ENCODE measurements at regions not wholly inside any gene's neighbourhood (a gene's known extent, or its start where the extent isn't known, plus 50 kb on each side); places are given as distances from the start of the nearest gene placed in this dataset.
A peak's percentile ranks its signal among the peaks of the same experiment; 100 is the strongest.

- no peak for DNase-seq
Measured at GRCh38 chr4:182124359-182124758, 118.8 kb upstream of the TENM3 start.

GRCh38 chr4:182126096-182126495 is 117.1 kb upstream of the TENM3 start:
- peak; percentile 7 for DNase-seq

GRCh38 chr4:182126603-182127002 is 116.6 kb upstream of the TENM3 start:
- DNase-seq, result no peak

GRCh38 chr4:182133033-182133432 is 110.2 kb upstream of the TENM3 start:
- no peak for DNase-seq

GRCh38 chr4:182134261-182134660 is 108.9 kb upstream of the TENM3 start:
- DNase-seq, result no peak

GRCh38 chr4:182136201-182136600 is 107.0 kb upstream of the TENM3 start:
- DNase-seq, result no peak

- no peak for DNase-seq
Measured at GRCh38 chr4:182137343-182137742, 105.9 kb upstream of the TENM3 start.

GRCh38 chr4:182139491-182139890 is 103.7 kb upstream of the TENM3 start:
- DNase-seq, result no peak

- no peak for DNase-seq
Measured at GRCh38 chr4:182140547-182140946, 102.7 kb upstream of the TENM3 start.

- no peak for DNase-seq
Measured at GRCh38 chr4:182141061-182141460, 102.1 kb upstream of the TENM3 start.

- DNase-seq, result no peak
Measured at GRCh38 chr4:182142176-182143085, 100.8 kb upstream of the TENM3 start.

- DNase-seq, result no peak
Measured at GRCh38 chr4:182143086-182143821, 99.9 kb upstream of the TENM3 start.

- peak; percentile 48 for DNase-seq
Measured at GRCh38 chr4:182143822-182144625, 99.2 kb upstream of the TENM3 start.

GRCh38 chr4:182144626-182145333 is 98.4 kb upstream of the TENM3 start:
- DNase-seq, result no peak

GRCh38 chr4:182145334-182145905 is 97.8 kb upstream of the TENM3 start:
- DNase-seq, result no peak

- DNase-seq, result no peak
Measured at GRCh38 chr4:182147391-182147790, 95.8 kb upstream of the TENM3 start.

GRCh38 chr4:182150645-182151044 is 92.6 kb upstream of the TENM3 start:
- DNase-seq, result no peak

GRCh38 chr4:182155806-182156205 is 87.4 kb upstream of the TENM3 start:
- DNase-seq, result no peak

GRCh38 chr4:182163180-182163579 is 80.0 kb upstream of the TENM3 start:
- DNase-seq, result no peak

- no peak for DNase-seq
Measured at GRCh38 chr4:182169572-182169971, 73.6 kb upstream of the TENM3 start.

GRCh38 chr4:182169987-182170386 is 73.2 kb upstream of the TENM3 start:
- DNase-seq, result no peak

- DNase-seq, result no peak
Measured at GRCh38 chr4:182170417-182170935, 72.7 kb upstream of the TENM3 start.

Measured in amniotic stem cell (primary cell).